Activated CD4-positive, alpha-beta T cell treated with anti-CD3 and anti-CD28 coated beads for 48 hours (primary cell): ENCODE measurements at regions not wholly inside any gene's neighbourhood (a gene's known extent, or its start where the extent isn't known, plus 50 kb on each side); places are given as distances from the start of the nearest gene placed in this dataset.
"Not testable (repeated sequence)": the region's sequence is repeated elsewhere in the genome, so short reads cannot be mapped to it uniquely, and the experiment has no call there.

Source experiments
- DNase-seq: peaks from one replicate; pipeline ENCODE4 v3.0.0-alpha.2; 2020

GRCh38 chr9:84054341-84055010 is 73.9 kb downstream of the RMI1 start:
- DNase-seq: no peak

GRCh38 chr9:84057662-84058061 is 77.1 kb downstream of the RMI1 start:
- no peak for DNase-seq

- DNase-seq: no peak
Measured at GRCh38 chr9:84059936-84060335, 79.3 kb downstream of the RMI1 start.

GRCh38 chr9:84061613-84062193 is 81.1 kb downstream of the RMI1 start:
- DNase-seq: no peak

GRCh38 chr9:84062538-84062937 is 81.9 kb downstream of the RMI1 start:
- no peak for DNase-seq

GRCh38 chr9:84067821-84068220 is 87.2 kb downstream of the RMI1 start:
- no peak for DNase-seq

GRCh38 chr9:84068872-84069271 is 88.3 kb downstream of the RMI1 start:
- no peak for DNase-seq

- DNase-seq: no peak
Measured at GRCh38 chr9:84070590-84070989, 90.0 kb downstream of the RMI1 start.

GRCh38 chr9:84072621-84073180 is 92.1 kb downstream of the RMI1 start:
- DNase-seq: no peak

- no peak for DNase-seq
Measured at GRCh38 chr9:84075004-84075403, 94.4 kb downstream of the RMI1 start.

GRCh38 chr9:84076384-84076783 is 95.8 kb downstream of the RMI1 start:
- no peak for DNase-seq

GRCh38 chr9:84077816-84078215 is 97.2 kb downstream of the RMI1 start:
- DNase-seq: not testable (repeated sequence)

- no peak for DNase-seq
Measured at GRCh38 chr9:84079994-84080393, 99.4 kb downstream of the RMI1 start.

GRCh38 chr9:84101964-84102632 is 121.5 kb downstream of the RMI1 start:
- DNase-seq: no peak

- no peak for DNase-seq
Measured at GRCh38 chr9:84103651-84104377, 123.2 kb downstream of the RMI1 start.

GRCh38 chr9:84107081-84107480 is 126.5 kb downstream of the RMI1 start:
- no peak for DNase-seq

- no peak for DNase-seq
Measured at GRCh38 chr9:84107995-84108394, 127.4 kb downstream of the RMI1 start.

- DNase-seq: no peak
Measured at GRCh38 chr9:84111726-84112125, 131.1 kb downstream of the RMI1 start.

- no peak for DNase-seq
Measured at GRCh38 chr9:84121991-84122523, 141.5 kb downstream of the RMI1 start.

GRCh38 chr9:84122572-84122971 is 142.0 kb downstream of the RMI1 start:
- no peak for DNase-seq

- DNase-seq: no peak
Measured at GRCh38 chr9:84123648-84124406, 143.2 kb downstream of the RMI1 start.

- no peak for DNase-seq
Measured at GRCh38 chr9:84125046-84125445, 144.4 kb downstream of the RMI1 start.
